B cell (primary cell): ENCODE measurements at regions not wholly inside any gene's neighbourhood (a gene's known extent, or its start where the extent isn't known, plus 50 kb on each side); places are given as distances from the start of the nearest gene placed in this dataset.

ENCODE experiments used
- ATAC-seq: fragments of 200-7000 bp; cut with Tn5 transposase; one replicate; pipeline ENCODE4 v1.10.0; 2021; ENCODE audit warnings: low read depth, mild to moderate bottlenecking, moderate number of reproducible peaks, moderate library complexity
- CTCF ChIA-PET: fragments of 350-600 bp; sonication (Branson Sonifier 250); formaldehyde crosslinking; loops from one replicate; lab custom pipeline; 2021; ENCODE audit warnings: antibody characterized with exemption, inconsistent platforms; lab: Charles Lee
- POLR2A ChIA-PET: fragments of 350-600 bp; sonication (Branson Sonifier 250); formaldehyde crosslinking; loops from one replicate; lab custom pipeline; 2021; ENCODE audit warnings: antibody characterized with exemption; lab: Charles Lee
- DNase-seq: peaks from one replicate; pipeline ENCODE4 v3.0.0; 2013
- H2AFZ ChIP-seq: 2 replicates; pipeline ENCODE4 v1.6.1; 2012; ENCODE audit warnings: mild to moderate bottlenecking, low read depth, low read length; ENCODE audit not compliant: insufficient read depth, poor library complexity, severe bottlenecking
- H3K27ac ChIP-seq, 2 donors: 1 replicate in 1 of 2; 2 replicates in 1 of 2; pipeline ENCODE4 v1.5.1; 2012 to 2013; ENCODE audit warnings: low read length in 2 of 2, mild to moderate bottlenecking in 2 of 2, moderate library complexity in 1 of 2
- H3K27me3 ChIP-seq, 4 experiments: fragments of 200-600 bp in 1 of 4; sonication (generic) in 1 of 4; replicated peaks in 1 of 4; 1 replicate in 2 of 4; 2 replicates in 2 of 4; pipeline versions ENCODE4 v1.6.1 to v1.7.0; 2013 to 2016; ENCODE audit warnings: low read length in 3 of 4, mild to moderate bottlenecking in 2 of 4, mixed read lengths in 1 of 4, moderate library complexity in 1 of 4; ENCODE audit not compliant: insufficient read depth in 4 of 4, control insufficient read depth in 3 of 4; ENCODE audit errors: control extremely low read depth in 1 of 4
- H3K36me3 ChIP-seq, 2 experiments: replicated peaks in 1 of 2; 1 replicate in 1 of 2; 2 replicates in 1 of 2; pipeline versions ENCODE4 v1.6.1 to v1.7.1; 2013; ENCODE audit warnings: low read length in 1 of 2; ENCODE audit not compliant: insufficient read depth in 2 of 2, control insufficient read depth in 1 of 2; ENCODE audit errors: control extremely low read depth in 1 of 2, extremely low read depth in 1 of 2
- H3K4me1 ChIP-seq, 2 donors: fragments of 200-600 bp in 1 of 2; sonication (generic) in 1 of 2; 1 replicate in 1 of 2; 2 replicates in 1 of 2; pipeline versions ENCODE4 v1.5.1 to v1.6.1; 2013 to 2017; ENCODE audit warnings: low read length in 2 of 2; ENCODE audit not compliant: control insufficient read depth in 2 of 2, insufficient read depth in 2 of 2
- H3K4me2 ChIP-seq: replicated peaks from 2 replicates; pipeline ENCODE3; 2012; ENCODE audit warnings: mild to moderate bottlenecking, low read depth, low read length; ENCODE audit not compliant: poor library complexity, severe bottlenecking
- H3K4me3 ChIP-seq, 5 experiments: fragments of 200-600 bp in 1 of 5; sonication (generic) in 1 of 5; 1 replicate in 3 of 5; 2 replicates in 2 of 5; pipeline versions ENCODE4 v1.5.1 to v1.7.0; 2011 to 2016; ENCODE audit warnings: low read length in 4 of 5, mild to moderate bottlenecking in 4 of 5, low read depth in 2 of 5, control low read depth in 1 of 5, moderate library complexity in 1 of 5; ENCODE audit not compliant: insufficient read depth in 1 of 5; ENCODE audit errors: control extremely low read depth in 1 of 5, extremely low read depth in 1 of 5
- H3K79me2 ChIP-seq: fragments of 200-600 bp; sonication (generic); one replicate; pipeline ENCODE4 v1.6.0; 2016; ENCODE audit warnings: low read length; ENCODE audit not compliant: control insufficient read depth, insufficient read depth
- H3K9ac ChIP-seq: fragments of 200-600 bp; sonication (generic); 2 replicates; pipeline ENCODE4 v1.6.1; 2017; ENCODE audit warnings: mild to moderate bottlenecking, low read length, moderate library complexity
- H3K9me3 ChIP-seq, 3 donors: one replicate each; pipeline versions ENCODE4 v1.6.1 to v1.7.1; 2013; ENCODE audit warnings: low read length in 2 of 3; ENCODE audit not compliant: control insufficient read depth in 2 of 3, insufficient read depth in 1 of 3; ENCODE audit errors: control extremely low read depth in 1 of 3
- H4K20me1 ChIP-seq: 2 replicates; pipeline ENCODE4 v1.6.0; 2012; ENCODE audit warnings: mild to moderate bottlenecking, low read length; ENCODE audit not compliant: insufficient read depth, control insufficient read depth, poor library complexity, severe bottlenecking
- H3K27ac Mint-ChIP-seq: one replicate; pipeline ENCODE4 v1.8.0; 2021; ENCODE audit warnings: mixed read lengths
- H3K27me3 Mint-ChIP-seq: one replicate; pipeline ENCODE4 v1.8.0; 2021; ENCODE audit warnings: mixed read lengths
- H3K4me1 Mint-ChIP-seq: one replicate; pipeline ENCODE4 v1.8.0; 2021; ENCODE audit warnings: mixed read lengths
- H3K4me3 Mint-ChIP-seq: one replicate; pipeline ENCODE4 v1.8.0; 2021; ENCODE audit warnings: mixed read lengths
- H3K9me3 Mint-ChIP-seq: one replicate; pipeline ENCODE4 v1.8.0; 2022; ENCODE audit warnings: mixed read lengths; ENCODE audit not compliant: insufficient read depth
- CTCF ChIP-seq: fragments of 200-600 bp; IDR thresholded peaks from one replicate; pipeline ENCODE4 v1.8.0; 2022; ENCODE audit warnings: antibody characterized with exemption, mild to moderate bottlenecking
- EZH2 ChIP-seq: IDR thresholded peaks from 2 replicates; pipeline ENCODE4 v1.6.1; 2012; ENCODE audit warnings: borderline replicate concordance, low read depth, mild to moderate bottlenecking, moderate library complexity, low read length; ENCODE audit not compliant: insufficient read depth, poor library complexity, severe bottlenecking
- WGBS: methylation state at CpG from one replicate; pipeline ENCODE4 v1.1.5; 2013; ENCODE audit warnings: missing lambda C conversion rate; ENCODE audit not compliant: insufficient coverage; 5-methylcytosine and 5-hydroxymethylcytosine counted together
- intact Hi-C: fragments of 100-400 bp; cut with micrococcal nuclease; formaldehyde crosslinking; loops from one replicate; pipeline ENCODE4 v1.10.0; 2022

GRCh38 chr14:82159624-82160023, 626.0 kb upstream of the SEL1L start:
- no peak overlapping the region for H3K4me3 Mint-ChIP-seq
- no peaks in the 10 kb centered on the region for H4K20me1 ChIP-seq
- H3K27ac Mint-ChIP-seq = no peak overlapping the region
- WGBS = no CpG with 5 or more reads among the region's 3 CpGs
- H3K4me1 Mint-ChIP-seq = no peaks in the 10 kb centered on the region
- TF ChIP-seq CTCF = no peak
- TF ChIP-seq EZH2 = no peak
- DNase-seq (no peak), ATAC-seq (no peak)
- H3K4me3 ChIP-seq = no peak overlapping the region
- peaks cover 0 to 1% (median 0%) of the 10 kb centered on the region in 3 donors for H3K9me3 ChIP-seq
- peaks cover 6% of the 10 kb centered on the region for H3K9me3 Mint-ChIP-seq
- intact Hi-C loops = no loop called here
- no peak overlapping the region for H3K27ac ChIP-seq
- no peaks in the 10 kb centered on the region for H3K27me3 ChIP-seq
- no peaks in the 10 kb centered on the region for H3K79me2 ChIP-seq
- no peaks in the 10 kb centered on the region for H3K4me1 ChIP-seq
- H3K27me3 Mint-ChIP-seq = no peaks in the 10 kb centered on the region
- no peak overlapping the region for H2AFZ ChIP-seq
- no peak overlapping the region for H3K4me2 ChIP-seq
- CTCF ChIA-PET = no interaction called here
- POLR2A ChIA-PET = no interaction called here
- no peak overlapping the region for H3K9ac ChIP-seq
- no peaks in the 10 kb centered on the region for H3K36me3 ChIP-seq

- POLR2A ChIA-PET = no interaction called here
These were observed 646.5 kb upstream of the SEL1L start for GRCh38 chr14:82180139-82180538.

More at GRCh38 chr14:82180139-82180538, 646.5 kb upstream of the SEL1L start:
- no peak overlapping the region for H2AFZ ChIP-seq
- H3K4me2 ChIP-seq = no peak overlapping the region
- H3K27ac ChIP-seq = no peak overlapping the region
- no peaks in the 10 kb centered on the region for H3K4me1 ChIP-seq
- H3K4me3 ChIP-seq = no peak overlapping the region
- Mint-ChIP-seq H3K9me3 (peaks cover 10% of the 10 kb centered on the region), H3K27me3 (no peaks in the 10 kb centered on the region), H3K4me1 (no peaks in the 10 kb centered on the region), H3K4me3 (no peak overlapping the region), H3K27ac (no peak overlapping the region)
- no peak for TF ChIP-seq CTCF
- no peak for TF ChIP-seq EZH2
- intact Hi-C loops = no loop called here
- H4K20me1 ChIP-seq = no peaks in the 10 kb centered on the region
- CTCF ChIA-PET = no interaction called here
- no peak for ATAC-seq
- H3K27me3 ChIP-seq = no peaks in the 10 kb centered on the region
- H3K79me2 ChIP-seq = no peaks in the 10 kb centered on the region
- DNase-seq = no peak
- WGBS = no CpG with 5 or more reads among the region's 2 CpGs
- no peaks in the 10 kb centered on the region for H3K9me3 ChIP-seq
- H3K9ac ChIP-seq = no peak overlapping the region
- H3K36me3 ChIP-seq = no peaks in the 10 kb centered on the region
